CD4-positive, alpha-beta T cell treated with Interleukin-10 for 1 hour (primary cell): ENCODE measurements at regions not wholly inside any gene's neighbourhood (a gene's known extent, or its start where the extent isn't known, plus 50 kb on each side); places are given as distances from the start of the nearest gene placed in this dataset.

Experiments
- DNase-seq: peaks from one replicate; pipeline ENCODE4 v3.0.0-alpha.2; 2020

DNA sequence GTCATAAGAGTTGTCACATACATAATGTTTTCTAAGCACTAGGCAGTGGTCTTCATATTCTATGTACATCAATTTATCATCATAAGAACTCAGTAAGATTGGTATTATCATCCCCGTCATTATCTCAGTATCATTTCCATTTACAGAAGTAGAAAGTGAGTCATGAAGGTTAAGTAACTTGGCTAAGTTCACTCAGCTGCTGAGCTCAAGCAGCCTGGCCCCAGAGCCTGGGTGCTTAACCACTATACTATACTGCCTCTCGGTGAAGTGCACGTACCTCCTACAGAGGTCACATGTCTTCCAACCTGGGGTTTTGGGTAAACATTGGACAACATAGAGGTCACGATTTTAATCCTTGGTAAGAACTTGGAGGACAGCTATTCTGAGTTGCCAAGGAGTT is 161.5 kb upstream of the GATB start:
- DNase-seq, result no peak

DNA sequence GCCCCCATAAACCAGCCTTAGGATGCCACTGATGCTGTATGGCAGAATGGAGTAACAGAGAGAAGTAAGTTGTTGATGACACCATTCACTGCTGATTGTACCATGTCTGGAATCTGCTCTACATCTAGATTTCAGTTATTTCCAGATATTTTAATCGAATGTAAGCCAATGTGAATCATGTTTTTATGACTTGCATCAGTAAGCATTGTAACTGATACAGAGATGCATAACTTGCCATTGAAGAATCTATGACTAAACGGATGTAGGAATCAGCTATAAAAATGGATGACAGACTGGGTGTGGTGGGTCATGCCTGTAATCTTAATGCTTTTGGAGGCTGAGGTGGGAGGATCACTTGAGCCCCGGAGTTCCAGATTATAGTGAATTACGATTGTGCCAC is 161.0 kb upstream of the GATB start:
- DNase-seq, result no peak

DNA sequence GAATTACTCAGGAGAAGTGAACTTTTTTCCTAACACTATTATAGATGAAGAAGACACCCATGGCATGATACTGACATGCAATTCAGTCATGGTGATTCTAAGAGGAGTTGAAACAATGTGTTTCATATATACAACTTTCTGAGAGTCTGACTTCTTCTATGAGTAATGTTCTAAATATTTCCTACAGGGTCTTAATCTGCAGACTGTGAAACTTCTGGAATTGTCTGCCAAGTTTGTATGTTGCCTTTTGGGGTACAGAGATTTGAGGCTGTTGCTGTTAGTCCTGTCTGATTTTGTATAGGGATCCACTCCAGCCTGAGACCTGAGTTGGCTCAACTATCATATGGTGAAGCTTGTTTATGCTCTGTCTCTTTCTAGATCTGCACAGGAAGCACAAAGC is 160.6 kb upstream of the GATB start:
- no peak for DNase-seq

DNA sequence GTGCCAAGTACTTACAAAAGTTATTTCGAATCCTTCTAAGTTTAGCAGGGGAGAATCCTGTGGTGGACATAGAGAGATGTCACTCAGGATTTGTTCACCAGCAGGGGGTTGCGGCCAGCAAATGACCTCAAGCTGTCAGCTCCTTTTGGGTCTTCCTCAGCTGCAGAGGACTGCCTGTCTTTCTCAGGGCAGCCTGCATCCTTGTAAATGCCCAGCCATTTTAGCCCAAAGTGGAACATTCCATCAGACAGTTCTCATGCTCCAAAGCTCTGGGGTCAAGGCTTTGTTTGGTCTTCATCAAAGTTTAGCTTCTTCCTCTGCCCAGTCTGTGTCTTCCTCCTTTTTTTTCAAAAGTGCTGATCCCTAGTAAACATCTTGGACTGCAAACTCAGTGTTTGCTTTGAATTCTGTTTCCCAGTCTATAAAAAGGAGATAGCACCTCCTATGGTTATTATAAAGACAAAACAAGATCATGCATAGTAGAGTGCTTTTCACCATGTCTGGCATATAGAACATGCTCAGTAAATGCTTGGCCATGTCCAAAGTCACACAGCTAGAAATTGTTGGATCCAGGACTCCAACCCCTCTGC is 156.4 kb upstream of the GATB start:
- DNase-seq, result no peak

DNA sequence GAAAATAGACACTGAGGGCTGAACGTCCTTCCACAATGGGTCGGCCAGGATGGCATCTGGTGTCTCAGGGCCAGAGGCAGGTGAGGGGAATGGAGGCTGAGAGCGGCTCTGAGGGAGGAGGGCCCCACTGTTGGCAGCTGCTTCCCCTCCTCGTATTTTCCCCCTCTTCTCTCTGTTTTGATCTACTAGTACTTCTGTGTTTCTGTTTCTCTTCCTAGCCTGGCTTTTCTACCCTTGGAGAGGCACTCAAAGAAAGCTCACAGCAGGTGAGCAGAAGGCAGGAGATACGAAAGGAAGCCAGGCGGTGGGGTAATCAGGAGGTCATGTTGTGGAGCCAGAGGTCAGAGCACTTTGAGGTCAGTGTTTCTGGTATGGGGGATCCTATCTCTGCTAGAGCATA is 151.8 kb upstream of the GATB start:
- DNase-seq, result no peak

DNA sequence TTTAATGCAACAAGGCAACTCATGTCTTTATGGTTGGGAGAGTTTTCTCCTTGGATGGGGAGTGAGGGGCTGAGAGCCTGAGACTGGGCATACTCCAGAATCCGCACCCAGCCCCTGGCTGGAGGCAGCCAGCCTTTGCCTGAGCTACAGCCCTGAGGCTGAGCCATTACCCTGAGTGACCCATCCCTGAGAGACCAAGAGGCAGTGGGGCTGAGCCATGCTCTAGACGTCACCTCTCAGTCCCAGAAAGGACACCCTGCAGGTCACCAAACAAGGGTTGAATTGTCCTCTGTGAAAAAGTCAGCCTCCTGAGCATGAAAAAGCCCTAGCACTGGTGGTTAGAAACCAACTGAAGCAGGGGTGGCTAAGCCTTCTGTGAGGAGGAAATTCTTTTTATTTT is 151.2 kb upstream of the GATB start:
- DNase-seq, result no peak

DNA sequence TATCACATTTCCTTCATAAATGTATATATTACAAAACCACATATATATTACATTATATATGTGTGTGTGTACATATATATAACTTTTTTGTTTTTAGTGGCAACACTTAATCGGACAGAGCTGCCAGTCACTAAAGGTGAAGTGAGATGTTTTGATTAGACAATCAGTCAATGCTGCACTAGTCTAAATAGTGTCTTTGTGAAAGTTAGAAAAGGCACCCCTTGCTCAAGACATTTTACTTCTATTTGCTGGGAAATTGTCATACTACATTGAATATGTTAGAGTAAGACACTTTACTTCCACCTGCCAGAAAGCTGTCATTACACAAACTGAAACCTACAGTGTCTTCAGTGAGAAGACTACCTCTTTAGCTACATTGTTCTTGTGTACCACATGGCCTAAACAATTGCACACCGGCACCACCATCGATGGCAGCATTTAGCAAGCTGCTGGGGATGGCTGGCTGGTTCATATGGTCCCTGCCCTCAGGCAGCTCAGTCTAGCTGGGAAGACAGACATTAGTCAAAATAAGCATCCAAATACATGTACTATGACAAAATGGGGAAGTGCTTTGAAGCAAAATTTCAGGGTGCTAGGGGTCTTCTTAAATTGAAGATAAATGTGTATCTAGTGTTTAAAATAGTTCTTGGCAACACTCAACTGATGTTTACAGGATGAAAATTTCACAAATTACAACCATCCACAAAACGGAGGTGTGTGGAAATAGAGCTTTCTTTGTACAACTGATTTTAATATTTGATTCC is 148.1 kb upstream of the GATB start:
- DNase-seq, result no peak

DNA sequence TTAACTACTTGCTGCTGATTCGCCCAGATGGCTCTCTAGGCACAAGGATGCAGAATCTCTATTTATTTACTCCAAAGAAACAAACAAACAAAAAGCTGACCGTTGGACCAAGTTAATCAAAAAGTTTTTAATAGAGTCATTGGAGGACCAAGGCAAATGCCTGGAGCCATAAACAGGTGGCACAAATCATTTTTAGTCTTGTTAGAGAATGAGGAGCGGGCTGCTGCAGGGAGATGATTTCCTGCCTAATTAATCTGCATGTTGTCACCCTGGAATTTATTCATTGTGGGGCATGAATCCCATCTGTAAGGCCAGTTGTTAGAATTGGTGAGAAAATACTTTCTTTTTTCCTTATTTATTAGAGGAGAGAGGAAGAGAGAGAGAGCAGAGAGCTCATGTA is 147.4 kb upstream of the GATB start:
- DNase-seq, result no peak

DNA sequence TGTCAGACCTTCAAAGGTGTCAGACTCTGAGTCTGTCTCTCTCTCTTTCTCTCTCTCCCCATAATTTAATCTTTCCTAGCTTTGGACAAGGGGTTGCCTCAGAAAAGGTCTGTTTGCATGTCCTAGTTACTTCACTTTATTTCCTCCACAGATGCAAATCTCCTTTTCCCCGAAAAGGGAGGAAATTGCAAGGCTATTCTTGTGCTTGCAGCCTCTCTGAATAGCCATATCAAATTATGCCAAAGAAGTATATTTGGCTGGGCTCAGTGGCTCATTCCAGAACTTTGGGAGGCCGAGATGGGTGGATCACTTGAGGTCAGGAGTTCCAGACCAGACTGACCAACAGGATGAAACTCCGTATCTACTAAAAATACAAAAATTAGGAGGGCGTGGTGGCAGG is 145.6 kb upstream of the GATB start:
- no peak for DNase-seq

DNA sequence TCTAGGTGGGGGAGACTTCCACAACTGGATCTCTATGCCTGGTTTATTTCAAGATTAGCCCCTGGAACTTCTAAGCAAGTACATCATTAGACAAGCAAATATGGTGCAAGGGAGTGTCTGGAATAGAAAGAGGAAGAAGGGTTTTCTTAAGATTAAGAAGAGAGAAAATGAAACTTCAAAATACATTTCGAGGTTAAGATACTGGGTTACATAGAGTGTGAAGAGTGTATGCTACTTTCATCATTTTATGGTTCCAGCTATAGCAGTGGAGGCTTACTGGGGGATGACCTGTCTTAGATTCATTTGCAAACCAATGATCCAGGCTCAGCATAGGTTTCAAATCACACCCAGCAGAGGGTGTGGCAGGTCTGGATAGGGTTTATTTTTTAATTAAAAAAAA is 144.4 kb upstream of the GATB start:
- no peak for DNase-seq

DNA sequence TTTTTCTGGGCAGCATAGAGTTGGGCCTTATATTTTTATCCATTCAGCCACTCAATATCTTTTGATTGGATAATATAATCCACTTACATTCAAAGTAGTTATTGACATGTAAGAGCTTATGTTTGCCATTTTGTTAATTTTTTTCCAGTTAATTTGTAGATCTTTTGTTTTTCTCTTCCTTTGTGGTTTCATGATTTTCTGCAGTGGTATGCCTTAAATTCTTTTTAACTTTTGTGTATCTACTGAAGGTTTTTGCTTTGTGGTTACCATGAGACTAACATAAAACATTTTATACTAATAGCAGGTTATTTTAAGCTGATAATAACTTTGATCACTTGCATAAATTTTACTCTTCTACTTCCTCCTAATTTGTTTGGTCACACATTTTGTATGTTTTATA is 140.8 kb upstream of the GATB start:
- no peak for DNase-seq

DNA sequence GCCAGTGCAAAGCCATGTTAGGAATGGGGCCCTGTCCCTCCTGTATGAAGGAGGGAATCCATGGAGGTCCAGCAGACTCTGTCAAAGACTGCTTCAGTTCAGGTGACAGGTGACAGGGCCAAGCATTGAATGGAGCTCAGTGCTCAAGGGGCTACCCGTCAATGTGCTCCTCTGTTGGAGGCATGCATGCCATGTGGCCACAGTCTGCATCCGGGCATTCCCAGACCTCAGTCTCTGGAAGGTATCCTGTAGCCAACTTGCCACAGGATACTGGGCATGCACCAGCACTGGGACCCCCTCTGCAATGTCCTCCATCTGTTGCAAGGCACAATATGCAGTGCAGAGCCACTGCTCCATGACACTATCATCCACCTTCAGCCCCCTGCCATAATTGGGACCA is 136.1 kb upstream of the GATB start:
- no peak for DNase-seq

DNA sequence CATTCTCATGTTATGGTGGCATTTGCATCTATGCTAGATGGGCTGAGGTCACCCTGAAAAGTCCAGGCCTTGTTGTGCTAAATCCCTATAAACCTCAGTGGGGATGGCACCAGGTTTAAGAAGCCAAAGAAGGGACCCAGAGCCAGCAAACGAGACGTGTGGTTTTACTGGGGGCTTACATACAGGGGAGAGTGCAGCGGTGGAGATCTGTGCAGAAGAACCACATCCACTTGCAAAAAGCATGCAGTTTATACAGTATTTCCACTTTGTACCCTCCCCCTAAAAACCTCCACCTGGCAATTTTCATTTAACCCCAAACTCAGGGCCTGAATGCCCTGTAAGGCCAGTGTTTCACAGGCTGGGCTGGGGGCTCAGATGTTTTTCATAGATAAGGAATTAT is 134.9 kb upstream of the GATB start:
- no peak for DNase-seq

DNA sequence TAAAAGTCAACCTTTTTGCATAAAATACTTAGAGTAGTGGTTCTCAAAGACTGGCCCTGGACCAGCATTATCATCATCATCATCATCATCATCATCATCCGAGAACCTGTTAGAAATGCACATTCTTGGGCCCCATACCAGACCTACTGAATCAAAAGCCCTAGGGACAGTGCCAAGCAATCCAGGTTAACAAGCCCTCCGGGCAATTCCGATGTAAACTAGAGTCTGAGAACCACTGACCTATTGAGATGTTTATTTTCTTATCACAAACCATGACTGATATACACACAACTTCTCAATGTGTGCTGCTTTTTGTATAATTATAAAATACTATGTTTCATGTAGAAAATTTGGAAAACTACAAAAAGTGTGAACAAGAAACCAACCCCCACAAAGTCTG is 133.4 kb upstream of the GATB start:
- no peak for DNase-seq

DNA sequence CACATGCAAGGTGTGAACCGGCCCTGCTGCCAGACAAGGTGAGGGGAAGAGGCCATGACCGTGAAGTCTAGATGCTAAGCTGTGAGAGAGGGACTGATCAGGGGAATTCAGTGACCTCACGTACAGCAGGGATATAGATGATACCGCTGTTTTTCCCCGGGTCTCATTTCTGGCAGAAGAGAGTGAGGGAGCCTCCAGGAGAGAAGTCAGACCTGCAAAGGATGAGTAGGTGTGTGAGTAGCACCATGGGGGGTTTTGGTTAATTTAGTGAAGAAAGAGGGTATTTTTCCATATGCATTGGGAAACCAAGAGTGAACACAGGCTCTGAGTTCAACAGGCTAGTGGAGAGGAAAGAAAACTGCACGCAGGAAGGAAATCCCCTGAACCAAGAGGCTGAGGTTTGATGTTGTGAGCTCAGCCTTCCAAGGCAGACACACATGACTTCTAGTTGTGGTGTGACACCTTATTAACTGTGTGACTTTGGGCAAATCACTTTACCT is 127.6 kb upstream of the GATB start:
- DNase-seq, result peak; percentile 20

DNA sequence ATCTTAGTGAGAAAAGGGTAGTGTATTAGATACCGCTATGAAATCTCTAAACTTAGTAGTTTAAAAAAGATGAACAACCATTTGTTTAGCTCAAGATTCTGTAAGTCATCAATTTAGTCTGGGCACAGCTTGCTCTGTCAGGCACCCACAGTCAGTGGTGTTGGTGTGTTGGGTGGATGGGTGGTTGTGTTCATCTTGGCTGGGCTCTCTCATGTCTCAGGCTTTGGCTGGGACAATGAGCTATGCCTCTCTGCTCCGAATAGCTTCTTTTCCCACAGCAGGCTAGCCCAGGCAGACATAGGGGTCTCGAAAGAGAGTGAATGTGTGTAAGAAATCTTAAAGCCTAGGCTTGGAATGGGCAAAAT is 127.0 kb upstream of the GATB start:
- DNase-seq, result no peak

DNA sequence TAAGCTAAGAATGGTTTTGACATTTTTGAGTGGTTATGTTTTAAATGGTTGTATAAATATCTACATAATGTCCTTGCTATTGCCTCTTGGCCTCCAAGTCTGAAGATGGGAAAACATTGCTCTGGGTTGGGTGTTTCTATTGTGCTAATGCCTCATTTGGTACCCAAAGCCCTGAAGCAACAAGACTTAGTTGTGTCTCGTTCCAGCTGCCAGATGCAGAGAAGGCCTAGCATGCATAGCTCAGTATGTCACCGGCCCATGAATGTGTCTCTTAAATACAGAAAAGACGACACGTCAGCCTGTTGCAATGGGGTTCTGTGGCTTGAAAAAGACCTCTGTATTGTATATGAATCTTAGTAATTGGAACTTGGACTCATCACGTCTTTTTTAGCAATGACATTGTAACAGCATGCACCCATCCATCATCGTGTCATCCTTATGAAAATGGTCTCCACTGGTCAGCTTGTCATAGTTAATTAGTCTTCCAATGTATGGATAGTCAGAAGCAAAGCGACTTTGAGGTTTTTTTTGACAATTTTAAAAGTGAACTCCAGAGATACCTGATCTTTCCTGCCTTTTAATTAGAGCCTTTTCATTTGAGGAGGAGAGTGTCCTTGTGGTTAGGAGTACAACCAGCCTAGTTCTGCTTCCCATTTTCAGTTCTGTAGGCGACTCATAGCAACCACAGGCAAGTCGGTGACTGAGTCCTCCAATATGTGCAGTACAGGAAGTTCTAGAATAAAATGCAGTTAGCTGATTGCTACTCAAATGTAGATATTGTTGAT is 126.4 kb upstream of the GATB start:
- DNase-seq, result no peak

DNA sequence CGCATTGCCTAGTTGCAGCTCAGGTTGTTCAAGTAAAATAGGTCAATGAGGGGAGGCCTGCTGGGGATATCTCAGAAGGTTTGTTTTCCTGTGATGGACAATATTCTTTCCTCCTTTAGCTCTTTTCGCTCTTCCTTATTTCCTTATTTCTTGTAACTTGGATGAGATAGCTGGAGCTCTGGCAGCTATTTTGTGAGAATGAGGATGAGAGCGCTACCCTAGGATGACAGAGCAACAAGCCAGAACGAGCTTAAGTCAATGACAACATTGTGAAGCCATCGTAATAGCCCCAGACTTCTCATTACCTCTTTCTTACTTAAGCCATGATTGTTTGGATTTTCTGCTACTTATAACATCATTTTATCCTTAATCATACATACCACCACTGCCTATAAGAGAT is 124.3 kb upstream of the GATB start:
- no peak for DNase-seq

DNA sequence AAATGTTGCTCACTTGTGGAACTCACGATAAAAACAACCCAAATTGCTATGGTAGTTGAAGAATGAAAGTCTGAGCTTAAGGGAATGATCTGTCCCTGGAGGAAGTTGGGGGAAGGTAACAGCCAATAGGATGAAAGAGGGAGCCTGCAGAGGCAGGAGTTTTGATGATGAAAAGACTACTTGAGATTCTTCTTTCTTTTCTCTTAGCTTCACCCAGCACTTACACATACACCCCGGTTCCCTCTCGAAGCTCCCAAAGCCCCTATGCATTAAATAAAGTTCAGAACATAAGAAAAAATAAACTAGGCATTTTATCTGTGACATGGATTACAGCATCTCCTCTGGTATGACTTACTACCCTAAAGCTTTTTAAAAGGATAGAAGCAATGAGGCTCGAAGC is 122.9 kb upstream of the GATB start:
- no peak for DNase-seq

DNA sequence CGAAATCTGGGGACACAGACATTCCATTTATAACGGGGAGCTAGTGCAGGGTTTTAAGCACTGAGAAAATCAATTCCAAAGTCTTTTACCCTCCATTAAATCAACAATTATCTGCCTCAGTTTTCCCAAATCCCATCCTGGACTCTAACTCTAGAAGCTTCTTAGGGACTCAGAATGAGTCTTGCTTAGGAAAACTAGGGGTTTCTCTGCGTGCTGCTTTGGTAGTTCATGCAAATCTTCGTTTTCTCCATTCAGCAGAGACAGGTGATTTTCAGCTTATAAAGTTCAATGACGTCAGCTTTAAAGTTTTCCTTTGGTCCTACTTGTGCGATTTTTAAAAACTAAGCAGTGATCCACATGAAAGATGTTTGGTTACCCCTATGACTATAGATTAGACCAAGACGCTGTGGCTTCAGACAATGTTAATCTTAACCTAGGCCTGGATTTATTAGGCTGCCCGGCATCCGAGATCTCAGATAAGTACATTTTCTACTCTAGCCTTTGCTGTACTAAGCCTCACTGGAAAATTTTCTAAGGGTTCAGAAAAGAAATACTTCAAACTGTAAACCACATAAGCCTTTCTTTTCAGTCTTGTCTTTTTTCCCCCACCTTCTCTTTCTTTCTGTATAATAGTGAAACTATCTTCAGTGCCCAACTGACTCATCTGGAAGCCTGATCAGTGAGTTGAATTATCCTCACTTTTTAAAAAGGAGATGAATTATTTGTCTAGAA is 121.4 kb upstream of the GATB start:
- no peak for DNase-seq

DNA sequence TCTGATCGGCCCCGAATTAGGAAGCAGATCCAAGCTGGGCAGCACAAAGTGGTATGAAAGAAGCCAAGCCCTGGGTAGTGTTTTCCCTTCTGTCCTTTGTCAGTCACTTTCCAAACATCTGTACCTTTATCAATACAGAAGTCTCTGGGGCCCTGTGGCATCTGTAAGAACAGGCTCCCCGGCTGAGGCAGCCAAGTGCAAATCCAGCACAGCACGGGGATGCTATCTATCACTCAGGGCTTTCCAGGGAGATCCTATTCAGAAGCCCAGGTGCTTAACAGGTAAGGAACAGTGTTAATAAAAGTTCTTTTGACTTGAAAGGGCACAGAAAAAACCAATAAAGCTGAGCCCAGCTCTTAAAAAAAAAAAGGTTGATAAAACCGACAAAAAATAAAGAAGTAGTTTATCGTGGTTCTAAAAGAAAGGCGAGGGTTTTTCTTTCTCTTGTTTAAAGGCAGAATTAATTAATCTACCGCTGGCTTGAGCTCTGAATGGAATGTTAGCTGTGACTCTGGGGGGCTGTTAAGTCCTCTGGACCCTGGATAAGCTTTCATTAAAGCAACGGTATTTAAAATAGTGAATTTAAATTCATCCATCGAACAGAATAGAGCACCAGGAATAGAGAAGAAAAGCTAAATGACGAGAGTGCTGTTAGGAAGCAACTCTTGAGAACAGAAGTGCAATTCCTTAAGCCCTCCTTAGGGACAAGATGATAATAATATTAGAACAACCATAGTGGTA is 119.1 kb upstream of the GATB start:
- DNase-seq, result no peak

DNA sequence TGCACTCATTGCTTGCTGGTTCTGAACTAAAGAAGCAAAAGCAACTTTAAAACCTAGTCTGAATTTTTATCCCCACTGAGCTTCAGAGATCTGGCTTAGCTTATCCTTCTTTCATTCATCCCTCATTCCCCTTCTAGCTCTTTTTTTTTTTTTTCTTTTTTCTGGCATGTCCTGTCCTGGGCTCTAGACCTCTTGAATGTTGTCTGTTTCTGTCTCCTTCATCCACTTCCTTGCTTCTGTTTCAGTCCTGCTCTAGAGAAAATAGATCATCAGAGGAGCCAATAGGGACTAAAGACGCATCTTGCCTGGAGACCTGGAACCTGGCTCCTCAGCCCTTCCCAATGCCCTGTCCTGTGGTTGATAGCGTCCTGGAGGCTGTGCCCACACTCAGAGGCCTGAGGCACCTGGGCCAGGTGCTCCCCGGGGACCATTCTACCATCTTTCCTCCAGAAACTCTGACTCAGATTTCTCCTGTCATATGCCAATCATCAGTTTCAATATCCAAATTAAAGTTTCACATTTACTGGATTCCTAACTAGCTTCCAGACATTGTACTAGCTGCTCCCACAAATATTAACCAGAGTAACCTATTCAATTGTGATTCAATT is 115.7 kb upstream of the GATB start:
- no peak for DNase-seq
